Non-pigmented ciliary epithelial cell (primary cell): ENCODE measurements at regions not wholly inside any gene's neighbourhood (a gene's known extent, or its start where the extent isn't known, plus 50 kb on each side); places are given as distances from the start of the nearest gene placed in this dataset.

ENCODE experiments used
- DNase-seq: peaks from one replicate; pipeline ENCODE4 v3.0.0-alpha.2; 2010; ENCODE audit warnings: low read depth

DNA sequence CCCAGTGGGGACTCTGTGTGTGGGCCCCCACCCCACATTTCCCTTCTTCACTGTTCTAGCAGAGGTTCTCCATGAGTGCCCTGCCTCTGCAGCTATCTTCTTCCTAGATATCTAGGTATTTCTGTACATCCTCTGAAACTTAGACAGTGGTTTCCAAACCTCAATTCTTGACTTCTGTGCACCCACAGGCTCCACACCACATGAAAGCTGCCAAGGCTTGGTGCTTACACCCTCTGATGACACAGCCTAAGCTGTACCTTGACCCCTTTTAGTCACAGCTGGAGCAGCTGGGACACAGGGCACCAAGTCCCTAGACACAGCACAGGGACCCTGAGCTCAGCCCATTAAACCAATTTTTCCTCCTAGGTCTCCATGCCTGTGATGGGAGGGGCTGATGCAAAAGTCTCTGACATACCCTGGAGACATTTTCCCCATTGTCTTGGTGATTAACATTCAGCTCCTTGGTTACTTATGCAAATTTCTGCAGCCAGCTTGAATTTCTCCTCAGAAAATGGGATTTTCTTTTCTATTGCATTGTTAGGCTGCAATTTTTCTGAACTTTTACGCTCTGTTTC, 304.5 kb downstream of the OTOL1 start:
- no peak for DNase-seq

DNA sequence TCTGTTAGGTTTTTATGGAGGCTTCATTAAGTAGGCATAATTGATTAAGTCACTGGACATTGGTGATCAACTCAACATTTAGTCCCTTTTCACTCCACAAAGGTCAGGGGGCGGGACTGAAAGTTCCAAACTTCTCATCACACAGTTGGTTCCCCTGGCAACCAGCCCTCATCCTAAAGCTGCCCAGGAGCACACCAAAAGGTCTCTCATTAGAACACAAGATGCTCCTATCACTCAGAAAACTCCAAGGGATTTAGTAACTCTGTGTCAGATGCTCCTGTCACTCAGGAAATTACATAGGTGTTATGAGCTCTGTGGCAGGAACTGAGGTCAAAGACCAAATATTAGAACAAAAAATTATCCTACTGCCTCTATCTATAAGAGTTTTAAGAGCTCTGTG, 321.5 kb downstream of the OTOL1 start:
- no peak for DNase-seq

- no peak for DNase-seq
Measured at GRCh38 chr3:161821591-161821990, 325.0 kb downstream of the OTOL1 start.

DNA sequence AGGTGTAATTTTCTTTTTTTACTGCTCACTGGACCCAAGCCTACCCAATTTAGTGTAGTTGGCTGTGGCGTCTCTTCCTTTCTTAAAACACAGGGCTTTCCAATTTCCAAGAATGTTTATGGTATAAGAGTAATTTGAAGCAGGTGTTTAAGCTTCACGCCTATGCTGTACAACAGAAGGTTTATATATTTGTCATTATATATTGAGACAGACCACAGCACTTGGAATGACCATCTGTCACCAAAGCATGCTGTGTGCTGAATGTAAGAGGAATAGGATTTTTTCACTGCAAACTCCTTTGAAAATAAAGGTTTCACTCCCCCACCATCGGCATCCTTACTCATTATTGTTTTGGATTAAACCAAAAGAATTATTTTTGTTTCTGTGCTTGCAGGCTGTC, 325.7 kb downstream of the OTOL1 start:
- no peak for DNase-seq

GRCh38 chr3:161823910-161824309, 327.3 kb downstream of the OTOL1 start:
- DNase-seq = no peak

DNA sequence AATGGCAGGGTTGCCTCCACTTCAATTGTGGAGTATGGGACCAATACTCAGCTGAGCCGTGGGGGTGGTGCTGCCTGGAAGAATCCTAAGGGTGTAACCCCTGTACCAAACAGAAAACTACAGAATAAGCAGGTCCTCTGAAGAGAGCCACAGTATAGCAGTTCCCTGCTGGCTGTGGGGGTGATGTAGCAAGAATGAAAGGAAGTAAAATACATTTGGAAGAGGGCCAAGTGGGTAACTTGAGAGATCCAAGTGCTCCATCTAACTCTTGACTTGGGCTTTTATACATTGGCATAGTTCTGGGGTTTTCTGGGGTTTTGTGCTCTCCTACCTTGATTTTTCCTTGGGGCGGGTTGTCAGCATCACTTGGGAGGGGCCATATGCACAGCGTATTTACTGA, 341.4 kb downstream of the OTOL1 start:
- no peak for DNase-seq

DNA sequence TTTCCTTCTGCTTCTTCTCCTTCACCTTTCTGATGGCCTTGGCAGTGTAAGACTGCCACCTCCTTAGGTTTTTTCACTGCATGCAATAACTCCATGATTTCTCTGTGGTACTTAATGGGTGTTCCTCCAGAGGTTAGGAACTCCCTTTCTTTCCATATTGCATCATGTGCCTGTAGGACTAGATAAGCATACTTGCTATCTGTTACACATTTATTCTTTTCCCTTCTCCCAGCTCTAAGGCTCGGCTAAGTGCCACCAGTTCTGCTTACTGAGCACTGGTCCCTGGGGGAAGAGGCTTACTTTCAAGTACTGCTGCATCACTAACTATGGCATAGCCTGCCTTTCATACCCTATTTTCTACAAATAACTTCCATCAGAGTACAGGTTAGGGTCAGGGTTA, 351.8 kb downstream of the OTOL1 start:
- no peak for DNase-seq

GRCh38 chr3:161851941-161852566, 355.4 kb downstream of the OTOL1 start:
- no peak for DNase-seq

DNA sequence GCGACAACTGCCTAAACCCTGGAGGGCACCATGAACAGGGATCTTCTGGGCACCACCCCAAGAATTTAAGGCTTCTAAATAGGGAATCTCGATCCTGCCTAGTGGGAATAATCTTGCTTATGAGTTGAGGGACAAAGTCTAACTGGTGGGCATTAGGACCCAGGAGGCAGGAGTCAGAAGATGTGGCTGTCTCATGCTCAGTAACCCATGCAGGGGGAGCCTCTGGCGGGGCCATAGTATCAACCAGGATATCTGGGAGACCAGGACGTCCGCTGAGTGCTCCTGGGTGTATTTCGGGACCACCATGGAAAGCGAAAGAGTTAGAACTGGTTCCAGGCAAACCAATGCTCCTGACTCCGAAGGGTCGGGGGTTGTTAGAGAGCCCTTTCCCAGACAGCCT, 356.1 kb downstream of the OTOL1 start:
- no peak for DNase-seq

- DNase-seq = peak; percentile 70
Measured at GRCh38 chr3:161854232-161854771, 357.7 kb downstream of the OTOL1 start.

GRCh38 chr3:161859057-161859456, 362.4 kb downstream of the OTOL1 start:
- DNase-seq = no peak

GRCh38 chr3:161859865-161860450, 363.4 kb downstream of the OTOL1 start:
- DNase-seq = no peak

DNA sequence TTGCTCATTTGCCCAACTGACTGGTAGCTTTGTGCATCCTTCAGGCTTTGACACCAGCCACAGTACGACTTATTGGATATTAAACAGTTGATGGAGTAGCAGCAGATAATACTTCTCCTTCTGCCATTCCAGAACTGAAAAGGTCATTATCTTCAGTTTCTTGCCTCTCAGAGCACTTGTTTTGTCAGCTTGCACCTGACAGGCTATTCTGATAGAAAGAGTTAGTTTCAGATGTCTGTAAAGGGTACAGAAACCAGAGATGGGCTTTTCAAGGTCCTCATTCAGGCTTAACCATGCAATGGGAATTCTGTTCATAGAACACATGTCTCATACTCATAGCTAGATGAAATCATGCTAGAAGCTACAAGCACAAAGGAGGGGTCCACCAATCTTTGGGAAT, 367.2 kb downstream of the OTOL1 start:
- no peak for DNase-seq

GRCh38 chr3:161866176-161866575, 369.6 kb downstream of the OTOL1 start:
- DNase-seq = no peak

GRCh38 chr3:161875483-161875882, 378.9 kb downstream of the OTOL1 start:
- DNase-seq = no peak

- no peak for DNase-seq
Measured at GRCh38 chr3:161879470-161879869, 382.9 kb downstream of the OTOL1 start.

- no peak for DNase-seq
Measured at GRCh38 chr3:161884830-161885229, 388.2 kb downstream of the OTOL1 start.

DNA sequence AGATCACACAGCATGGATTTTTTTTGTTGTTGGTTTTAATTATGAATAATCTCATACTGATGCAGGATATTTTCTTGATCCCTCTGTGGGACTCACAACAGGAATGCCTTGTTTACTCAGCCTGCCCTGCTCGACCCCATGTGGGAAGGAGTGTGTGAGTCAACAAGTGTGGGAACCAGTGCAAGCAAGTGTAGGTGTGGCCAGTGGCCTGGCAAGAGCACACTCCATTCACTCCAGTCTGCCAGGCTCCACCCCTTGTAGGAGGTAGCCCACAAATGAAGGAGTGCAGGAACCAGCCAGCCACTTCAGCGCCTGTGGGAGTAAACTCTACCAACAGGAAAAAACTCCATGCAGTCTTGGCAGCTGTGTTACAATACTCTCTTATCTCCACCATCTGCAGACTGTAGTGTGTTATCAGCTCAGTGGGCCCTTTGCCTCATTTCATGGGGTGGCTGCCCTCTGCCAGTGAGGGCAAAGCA, 393.6 kb downstream of the OTOL1 start:
- peak; percentile 99 for DNase-seq

GRCh38 chr3:161893972-161894371, 397.4 kb downstream of the OTOL1 start:
- DNase-seq = peak; percentile 77

DNA sequence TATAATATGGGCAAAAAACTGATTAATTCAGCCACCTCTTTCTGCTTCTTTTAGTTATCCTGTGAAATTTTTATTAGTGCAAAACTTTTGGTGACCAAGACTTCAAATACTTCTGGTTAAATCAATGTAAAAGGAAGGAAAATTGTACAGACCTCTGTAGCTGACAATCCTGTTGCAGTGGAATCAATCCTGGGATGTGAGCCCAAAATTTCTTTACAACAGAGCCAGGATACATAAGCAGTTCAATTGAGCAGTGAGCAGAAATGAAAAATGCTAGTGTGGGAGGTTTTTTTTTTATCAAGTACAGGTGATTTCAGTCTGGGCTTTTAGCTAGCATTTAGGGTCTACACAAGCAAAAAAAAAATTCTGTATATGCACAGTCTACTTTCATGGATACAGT, 398.0 kb downstream of the OTOL1 start:
- no peak for DNase-seq

DNA sequence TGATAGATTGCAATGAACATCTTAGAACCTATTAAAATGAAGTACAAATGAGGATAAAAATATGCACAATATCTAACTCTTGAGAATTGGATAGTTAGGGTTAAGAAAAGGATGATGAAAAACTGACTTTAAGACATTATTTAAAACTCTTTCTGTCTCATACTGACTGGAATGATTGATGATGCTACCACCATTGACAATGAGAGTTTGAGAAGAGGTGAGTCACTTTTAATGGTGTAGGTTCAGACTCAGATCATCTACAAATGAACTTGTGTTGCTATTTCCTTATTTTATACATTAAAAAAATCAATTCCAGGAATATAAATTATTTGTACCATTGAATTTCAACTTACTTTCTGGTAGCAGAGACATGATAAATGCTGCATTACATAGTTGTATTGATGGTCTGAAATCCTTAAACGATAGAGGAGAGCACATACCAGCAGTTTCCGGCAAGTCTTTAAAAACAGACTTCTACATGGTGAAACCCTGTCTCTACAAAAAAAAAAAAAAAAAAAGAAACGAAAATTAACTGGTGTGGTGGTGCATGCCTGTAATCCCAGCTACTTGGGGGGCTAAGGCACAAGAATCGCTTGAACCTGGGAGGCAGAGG, 409.0 kb downstream of the OTOL1 start:
- no peak for DNase-seq

DNA sequence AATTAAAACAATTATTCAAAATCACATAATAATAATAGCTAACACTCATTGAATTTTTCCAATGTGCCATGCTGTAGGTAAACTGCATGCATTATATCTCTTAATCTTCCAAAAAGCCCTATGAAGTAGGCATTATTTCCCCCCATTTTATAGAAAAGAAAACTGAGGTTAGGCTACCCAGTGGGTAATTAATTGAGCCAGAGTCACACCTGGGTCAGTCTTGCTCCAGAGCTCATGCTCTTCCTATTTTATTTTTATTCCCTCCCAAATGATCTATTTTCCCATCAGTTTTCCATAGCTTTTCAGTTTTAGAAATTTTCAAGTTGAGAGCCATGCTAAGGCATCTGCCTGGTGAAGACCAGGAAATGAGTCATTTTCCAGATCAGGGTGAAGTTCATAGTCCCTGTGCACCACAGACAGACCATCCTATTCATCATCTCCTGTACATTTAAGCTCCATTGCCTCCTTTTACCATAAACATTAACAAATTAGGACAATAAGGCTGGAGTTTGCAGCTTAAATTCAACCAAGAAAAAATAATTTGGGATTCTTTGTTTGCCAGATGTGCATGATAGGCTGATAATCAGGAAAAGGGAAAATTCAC, 417.3 kb downstream of the OTOL1 start:
- DNase-seq = peak; percentile 67
